ENCODE measurements at regions not wholly inside any gene's neighbourhood (a gene's known extent, or its start where the extent isn't known, plus 50 kb on each side); places are given as distances from the start of the nearest gene placed in this dataset.
"Not testable (repeated sequence)": the region's sequence is repeated elsewhere in the genome, so short reads cannot be mapped to it uniquely, and the experiment has no call there.

DNA sequence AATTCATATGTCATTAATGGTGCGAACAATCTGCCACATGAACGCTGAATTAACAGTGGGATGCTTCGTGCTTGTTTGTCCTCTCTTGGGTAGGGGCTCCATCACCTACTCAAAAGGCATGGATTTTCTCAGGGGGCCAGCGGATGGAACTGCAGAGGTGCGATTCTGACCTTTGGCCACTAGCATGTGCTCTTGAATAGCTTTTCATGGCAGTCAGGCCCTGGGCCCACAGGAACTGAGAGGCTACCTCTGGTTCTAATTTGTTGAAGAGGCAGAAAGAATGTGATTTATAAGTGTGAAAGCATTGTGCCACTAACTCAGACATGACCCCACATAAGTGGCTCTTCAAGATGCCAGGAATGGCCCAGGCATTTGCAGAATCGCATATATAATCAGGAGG lies 283.2 kb downstream of the INSIG2 start:
- TF ChIP-seq, protein P1, sequence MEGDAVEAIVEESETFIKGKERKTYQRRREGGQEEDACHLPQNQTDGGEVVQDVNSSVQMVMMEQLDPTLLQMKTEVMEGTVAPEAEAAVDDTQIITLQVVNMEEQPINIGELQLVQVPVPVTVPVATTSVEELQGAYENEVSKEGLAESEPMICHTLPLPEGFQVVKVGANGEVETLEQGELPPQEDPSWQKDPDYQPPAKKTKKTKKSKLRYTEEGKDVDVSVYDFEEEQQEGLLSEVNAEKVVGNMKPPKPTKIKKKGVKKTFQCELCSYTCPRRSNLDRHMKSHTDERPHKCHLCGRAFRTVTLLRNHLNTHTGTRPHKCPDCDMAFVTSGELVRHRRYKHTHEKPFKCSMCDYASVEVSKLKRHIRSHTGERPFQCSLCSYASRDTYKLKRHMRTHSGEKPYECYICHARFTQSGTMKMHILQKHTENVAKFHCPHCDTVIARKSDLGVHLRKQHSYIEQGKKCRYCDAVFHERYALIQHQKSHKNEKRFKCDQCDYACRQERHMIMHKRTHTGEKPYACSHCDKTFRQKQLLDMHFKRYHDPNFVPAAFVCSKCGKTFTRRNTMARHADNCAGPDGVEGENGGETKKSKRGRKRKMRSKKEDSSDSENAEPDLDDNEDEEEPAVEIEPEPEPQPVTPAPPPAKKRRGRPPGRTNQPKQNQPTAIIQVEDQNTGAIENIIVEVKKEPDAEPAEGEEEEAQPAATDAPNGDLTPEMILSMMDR (IDR thresholded peaks at IDR 0.05; ENCODE audit: extremely low read depth, insufficient read depth, missing control alignments), result peak; percentile 60
- DNase-seq (ENCODE audit: low spot score), result peak; percentile 15
- in situ Hi-C loops (cut with MboI; ENCODE audit: low pct_unique_long_range_greater_than_20kb, low sequenced_read_pairs, unreplicated experiment), result no loop called here

DNA sequence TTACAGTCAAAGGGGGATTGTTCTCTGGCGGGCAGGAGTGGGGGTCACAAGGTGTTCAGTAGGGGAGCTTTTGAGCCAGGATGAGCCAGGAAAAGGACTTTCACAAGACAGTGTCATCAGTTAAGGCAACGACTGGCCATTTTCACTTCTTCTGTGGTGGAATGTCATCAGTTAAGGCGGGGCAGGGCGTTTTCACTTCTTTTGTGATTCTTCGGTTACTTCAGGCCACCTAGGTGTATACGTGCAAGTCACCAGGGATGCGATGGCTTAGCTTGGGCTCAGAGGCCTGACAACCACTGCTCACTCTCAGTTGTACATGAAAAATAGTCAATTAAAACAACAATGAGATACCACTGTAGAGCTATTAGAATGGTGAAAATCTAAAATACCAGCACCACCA lies 281.2 kb downstream of the INSIG2 start:
- in situ Hi-C loops (cut with MboI; ENCODE audit: low pct_unique_long_range_greater_than_20kb, low sequenced_read_pairs, unreplicated experiment); DNase-seq (ENCODE audit: low spot score): not testable (repeated sequence)

DNA sequence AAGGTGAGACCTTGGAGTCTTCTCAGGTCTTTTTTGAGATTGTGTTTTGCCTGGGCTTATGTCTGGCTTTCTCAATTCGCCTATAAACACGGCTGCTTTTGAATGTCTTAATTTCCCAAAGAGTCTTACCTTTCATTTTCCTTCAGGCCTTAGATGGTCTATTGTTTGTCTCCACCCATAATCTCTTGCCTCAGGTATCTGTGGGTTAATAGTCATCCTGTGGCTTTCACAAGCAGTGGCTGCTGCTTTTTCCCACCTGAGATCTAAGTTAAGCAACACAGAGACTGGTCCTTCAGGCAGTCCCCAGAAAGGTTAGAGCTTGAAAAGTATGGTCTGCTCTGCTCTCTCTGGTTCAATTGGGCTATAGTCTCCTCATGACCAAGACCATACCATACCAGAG lies 275.3 kb downstream of the INSIG2 start:
- DNase-seq (ENCODE audit: low spot score), result no peak

DNA sequence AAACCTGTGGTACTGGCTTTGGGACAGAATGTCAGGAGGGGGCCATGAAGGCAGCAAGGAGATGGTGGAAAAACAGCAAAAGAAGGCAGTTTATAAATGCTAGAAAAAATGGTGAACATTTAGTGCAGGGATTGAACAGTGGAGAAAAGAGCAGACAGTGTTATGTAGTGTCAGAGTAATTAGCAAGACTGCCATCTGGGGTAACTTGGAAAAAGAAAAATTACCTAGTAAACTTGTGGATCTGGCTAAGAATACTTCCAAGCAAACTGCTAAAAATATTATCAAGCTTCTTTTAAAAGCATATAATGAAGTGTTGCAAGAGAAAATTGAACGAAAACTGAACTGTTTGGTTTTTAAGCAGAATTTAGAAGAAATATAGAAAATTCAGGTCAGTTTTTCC lies 267.8 kb downstream of the INSIG2 start:
- no peak for DNase-seq (ENCODE audit: low spot score)
- in situ Hi-C loops (cut with MboI; ENCODE audit: low pct_unique_long_range_greater_than_20kb, low sequenced_read_pairs, unreplicated experiment), result no loop called here
- TF ChIP-seq, protein P1 (IDR thresholded peaks at IDR 0.05; ENCODE audit: extremely low read depth, insufficient read depth, missing control alignments), result no peak

More for the DNA sequence above, 275.3 kb downstream of the INSIG2 start:
- TF ChIP-seq, protein P1 (IDR thresholded peaks at IDR 0.05; ENCODE audit: extremely low read depth, insufficient read depth, missing control alignments), result no peak
- in situ Hi-C loops (cut with MboI; ENCODE audit: low pct_unique_long_range_greater_than_20kb, low sequenced_read_pairs, unreplicated experiment), result no loop called here

DNA sequence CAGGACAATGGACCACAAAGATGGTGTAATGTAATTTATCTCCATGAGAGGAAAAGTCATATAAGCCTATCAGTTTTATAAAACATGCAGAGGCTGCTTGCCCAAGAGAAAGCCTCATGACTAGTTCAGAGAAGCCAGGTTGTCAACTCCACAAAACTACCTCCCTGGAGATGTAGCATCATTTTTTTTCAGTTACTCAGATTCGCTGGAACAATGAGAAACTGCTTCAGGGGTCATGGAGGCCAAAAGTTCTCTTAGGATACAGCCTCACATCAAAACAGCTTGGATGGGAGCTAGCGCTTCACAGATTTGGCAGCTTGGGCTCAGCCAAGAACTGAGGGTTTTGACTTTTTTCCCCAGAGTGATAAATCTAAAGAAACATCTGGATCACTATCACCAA lies 263.5 kb downstream of the INSIG2 start:
- TF ChIP-seq, protein P1 (IDR thresholded peaks at IDR 0.05; ENCODE audit: extremely low read depth, insufficient read depth, missing control alignments), result no peak
- in situ Hi-C loops (cut with MboI; ENCODE audit: low pct_unique_long_range_greater_than_20kb, low sequenced_read_pairs, unreplicated experiment), result no loop called here
- DNase-seq (ENCODE audit: low spot score), result no peak

DNA sequence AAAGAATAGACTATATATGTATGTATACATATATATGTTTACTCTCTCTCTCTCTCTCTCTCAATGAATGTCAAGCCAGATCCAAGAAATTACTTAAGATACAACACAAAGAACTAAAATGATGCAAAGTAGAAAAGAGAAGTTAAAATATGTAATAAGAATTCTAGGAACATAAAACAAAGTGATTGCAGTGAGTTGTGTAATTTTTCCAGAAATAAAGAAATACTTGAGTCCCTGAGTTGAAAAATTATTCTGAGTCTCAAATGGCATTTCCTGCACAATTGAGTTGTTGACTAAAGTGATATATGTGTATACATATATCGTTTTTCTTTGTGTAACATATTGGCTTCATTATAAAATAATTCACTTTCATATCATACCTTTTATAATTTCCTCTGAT lies 262.4 kb downstream of the INSIG2 start:
- no peak for DNase-seq (ENCODE audit: low spot score)
- in situ Hi-C loops (cut with MboI; ENCODE audit: low pct_unique_long_range_greater_than_20kb, low sequenced_read_pairs, unreplicated experiment), result no loop called here
- TF ChIP-seq, protein P1 (IDR thresholded peaks at IDR 0.05; ENCODE audit: extremely low read depth, insufficient read depth, missing control alignments), result no peak

DNA sequence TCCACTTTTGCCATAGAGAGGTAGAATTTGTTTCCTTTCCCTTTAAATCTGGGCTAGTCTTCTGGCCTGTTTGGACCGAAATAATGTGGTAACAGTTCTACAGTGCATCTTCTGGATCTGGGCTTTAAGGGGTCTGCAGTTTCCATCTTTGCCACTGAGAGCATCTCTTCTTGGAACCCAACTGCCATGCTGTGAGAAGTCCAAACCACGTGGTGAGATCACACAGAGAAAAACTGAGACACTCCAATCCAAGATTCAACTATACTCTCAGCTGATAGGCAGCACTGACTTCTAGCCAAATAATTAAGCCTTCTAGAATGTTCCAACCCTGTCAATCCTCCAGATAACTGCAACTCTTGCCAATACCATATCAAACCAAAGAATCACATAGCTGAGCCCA lies 261.1 kb downstream of the INSIG2 start:
- DNase-seq (ENCODE audit: low spot score), result no peak
- in situ Hi-C loops (cut with MboI; ENCODE audit: low pct_unique_long_range_greater_than_20kb, low sequenced_read_pairs, unreplicated experiment), result no loop called here
- TF ChIP-seq, protein P1 (IDR thresholded peaks at IDR 0.05; ENCODE audit: extremely low read depth, insufficient read depth, missing control alignments), result no peak

Measured in GM13977 (cell line).